Spleen (tissue), 11 donors: ENCODE measurements at regions not wholly inside any gene's neighbourhood (a gene's known extent, or its start where the extent isn't known, plus 50 kb on each side); places are given as distances from the start of the nearest gene placed in this dataset.

Source experiments
- DNase-seq: peaks from one replicate; pipeline ENCODE4 v3.0.0-alpha.2; 2020
- H3K27ac ChIP-seq, 8 donors: fragments of 200-600 bp; sonication (generic) in 7 of 8; 1 replicate in 4 of 8; 2 replicates in 4 of 8; pipeline versions ENCODE4 v1.5.0 to v1.8.0; 2016 to 2021; ENCODE audit warnings: inconsistent platforms in 4 of 8, mild to moderate bottlenecking in 4 of 8, moderate library complexity in 1 of 8
- H3K27me3 ChIP-seq, 7 donors: fragments of 200-600 bp; sonication (generic) in 6 of 7; replicated peaks in 1 of 7; 1 replicate in 4 of 7; 2 replicates in 3 of 7; pipeline versions ENCODE4 v1.5.0 to v1.8.0; 2016 to 2021; ENCODE audit warnings: inconsistent platforms in 3 of 7, mild to moderate bottlenecking in 1 of 7
- H3K36me3 ChIP-seq, 6 donors: fragments of 200-600 bp; sonication (generic) in 5 of 6; 1 replicate in 4 of 6; 2 replicates in 2 of 6; pipeline versions ENCODE4 v1.5.0 to v1.8.0; 2016 to 2021; ENCODE audit warnings: inconsistent platforms in 2 of 6
- H3K4me1 ChIP-seq, 6 donors: fragments of 200-600 bp; sonication (generic) in 5 of 6; 1 replicate in 3 of 6; 2 replicates in 3 of 6; pipeline versions ENCODE4 v1.5.0 to v1.8.0; 2016 to 2021; ENCODE audit warnings: inconsistent platforms in 3 of 6
- H3K4me3 ChIP-seq, 8 donors: fragments of 200-600 bp; sonication (generic) in 7 of 8; 1 replicate in 4 of 8; 2 replicates in 4 of 8; pipeline versions ENCODE4 v1.5.0 to v1.8.0; 2016 to 2021; ENCODE audit warnings: inconsistent platforms in 4 of 8, mild to moderate bottlenecking in 4 of 8, moderate library complexity in 2 of 8
- H3K9me3 ChIP-seq, 8 donors: fragments of 200-600 bp; sonication (generic) in 7 of 8; 1 replicate in 4 of 8; 2 replicates in 4 of 8; pipeline versions ENCODE4 v1.5.0 to v1.8.0; 2016 to 2021; ENCODE audit warnings: inconsistent platforms in 4 of 8
- POLR2A ChIP-seq, 3 donors: fragments of 450-650 bp; IDR thresholded peaks; one replicate each; pipeline ENCODE4 v1.5.1; 2017; ENCODE audit warnings: antibody characterized with exemption in 3 of 3, mild to moderate bottlenecking in 1 of 3
- POLR2AphosphoS5 ChIP-seq, 3 donors: sonication (generic); formaldehyde crosslinking; IDR thresholded peaks; one replicate each; pipeline ENCODE4 v1.5.1; 2017; ENCODE audit warnings: antibody characterized with exemption in 3 of 3
- WGBS, 5 donors: extraction: QIAGEN DNeasy Blood & Tissue Kit in 3 of 5; methylation state at CpG; one replicate each; pipeline versions ENCODE4 v1.1.5 to v1.1.7; 2013 to 2018; 5-methylcytosine and 5-hydroxymethylcytosine counted together
- intact Hi-C: fragments of 100-400 bp; cut with DNase I; formaldehyde crosslinking; loops from one replicate; pipeline ENCODE4 v1.15.0; 2023; ENCODE audit warnings: low total_unique reads
- TF ChIP-seq, protein P1 (sequence below), 11 experiments: fragments of 200-600 bp in 7 of 11; fragments of 450-650 bp in 4 of 11; sonication (generic) in 4 of 11; IDR thresholded peaks in 8 of 11; conservative IDR thresholded peaks in 3 of 11; 1 replicate in 7 of 11; 2 replicates in 4 of 11; pipeline versions ENCODE4 v1.4.0 to v1.8.0; 2016 to 2021; ENCODE audit warnings: antibody characterized with exemption in 11 of 11, inconsistent platforms in 4 of 11, mild to moderate bottlenecking in 1 of 11
- donor health status: healthy with polysubstance abuse.
- donor health status: DM: no; HTN: no; CAD: no; lungs with moderate emphysema.
- donor health status: DM: no; HTN: no; CAD: no.
- donor health status: Bipolar disorder and iron deficiency.
- donor health status: healthy.
- donor health status: DM: no; HTN: no; CAD: no.
- donor health status: DM: yes; HTN: yes; CAD: no.

- H3K27me3 ChIP-seq: no peaks in the 10 kb centered on the region
- H3K4me3 ChIP-seq: no peak overlapping the region
- no peak for DNase-seq
- H3K9me3 ChIP-seq: peaks cover 0 to 59% (median 45%) of the 10 kb centered on the region in 8 donors
- 91 to 98% (median 97%) methylated on average over 1 of the region's 1 CpG for WGBS, 5 donors
- intact Hi-C loops: no loop called here
- H3K27ac ChIP-seq: no peak overlapping the region
- no peaks in the 10 kb centered on the region for H3K4me1 ChIP-seq
- H3K36me3 ChIP-seq: no peaks in the 10 kb centered on the region
- no peak for TF ChIP-seq POLR2A (IDR thresholded peaks at IDR 0.05)
- TF ChIP-seq POLR2AphosphoS5 (IDR thresholded peaks at IDR 0.05): no peak
- TF ChIP-seq, protein P1, sequence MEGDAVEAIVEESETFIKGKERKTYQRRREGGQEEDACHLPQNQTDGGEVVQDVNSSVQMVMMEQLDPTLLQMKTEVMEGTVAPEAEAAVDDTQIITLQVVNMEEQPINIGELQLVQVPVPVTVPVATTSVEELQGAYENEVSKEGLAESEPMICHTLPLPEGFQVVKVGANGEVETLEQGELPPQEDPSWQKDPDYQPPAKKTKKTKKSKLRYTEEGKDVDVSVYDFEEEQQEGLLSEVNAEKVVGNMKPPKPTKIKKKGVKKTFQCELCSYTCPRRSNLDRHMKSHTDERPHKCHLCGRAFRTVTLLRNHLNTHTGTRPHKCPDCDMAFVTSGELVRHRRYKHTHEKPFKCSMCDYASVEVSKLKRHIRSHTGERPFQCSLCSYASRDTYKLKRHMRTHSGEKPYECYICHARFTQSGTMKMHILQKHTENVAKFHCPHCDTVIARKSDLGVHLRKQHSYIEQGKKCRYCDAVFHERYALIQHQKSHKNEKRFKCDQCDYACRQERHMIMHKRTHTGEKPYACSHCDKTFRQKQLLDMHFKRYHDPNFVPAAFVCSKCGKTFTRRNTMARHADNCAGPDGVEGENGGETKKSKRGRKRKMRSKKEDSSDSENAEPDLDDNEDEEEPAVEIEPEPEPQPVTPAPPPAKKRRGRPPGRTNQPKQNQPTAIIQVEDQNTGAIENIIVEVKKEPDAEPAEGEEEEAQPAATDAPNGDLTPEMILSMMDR (IDR thresholded peaks at IDR 0.05 in 8 of 11, conservative IDR thresholded peaks at IDR 0.05 in 3 of 11): no peak
These were observed 315.8 kb upstream of the LRRC4C start for GRCh38 chr11:41775296-41775695.

- H3K27ac ChIP-seq: no peak overlapping the region
- intact Hi-C loops: no loop called here
- no peak for DNase-seq
- no peaks in the 10 kb centered on the region for H3K4me1 ChIP-seq
- no peaks in the 10 kb centered on the region for H3K27me3 ChIP-seq
- no peaks in the 10 kb centered on the region for H3K36me3 ChIP-seq
- TF ChIP-seq, protein P1 (IDR thresholded peaks at IDR 0.05 in 8 of 11, conservative IDR thresholded peaks at IDR 0.05 in 3 of 11): no peak
- no peak for TF ChIP-seq POLR2A (IDR thresholded peaks at IDR 0.05)
- H3K4me3 ChIP-seq: no peak overlapping the region
- WGBS, 5 donors: 64 to 96% (median 73%) methylated on average over 1 of the region's 1 CpG
- H3K9me3 ChIP-seq: peaks cover 0 to 26% (median 15%) of the 10 kb centered on the region in 8 donors
These were observed 320.0 kb upstream of the LRRC4C start for GRCh38 chr11:41779401-41779960.

DNA sequence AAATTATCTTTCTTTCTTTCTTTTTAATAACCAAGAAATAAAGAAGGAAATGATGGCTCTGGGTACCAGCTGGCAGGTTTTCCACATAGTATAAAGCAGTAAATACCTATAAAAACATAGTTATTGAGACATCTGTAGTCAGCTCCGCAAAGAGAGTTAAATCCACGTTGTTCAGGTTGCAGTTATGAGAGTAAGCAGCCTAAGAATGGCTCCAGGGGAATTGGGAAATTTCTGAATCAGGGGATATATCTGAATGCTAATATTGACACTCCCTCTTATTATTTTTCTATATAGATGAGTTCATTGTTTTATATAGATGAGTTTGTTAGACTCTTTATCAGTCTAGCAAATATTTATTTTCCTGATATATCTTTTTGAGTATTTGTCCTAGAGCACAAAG lies 322.0 kb upstream of the LRRC4C start:
- H3K4me3 ChIP-seq: no peak overlapping the region
- TF ChIP-seq POLR2AphosphoS5 (IDR thresholded peaks at IDR 0.05): no peak
- TF ChIP-seq, protein P1 (IDR thresholded peaks at IDR 0.05 in 8 of 11, conservative IDR thresholded peaks at IDR 0.05 in 3 of 11): no peak
- TF ChIP-seq POLR2A (IDR thresholded peaks at IDR 0.05): no peak
- H3K36me3 ChIP-seq: no peaks in the 10 kb centered on the region
- H3K4me1 ChIP-seq: no peaks in the 10 kb centered on the region
- H3K9me3 ChIP-seq: peaks cover 0 to 12% (median 4%) of the 10 kb centered on the region in 8 donors
- no peak overlapping the region for H3K27ac ChIP-seq
- no peaks in the 10 kb centered on the region for H3K27me3 ChIP-seq
- intact Hi-C loops: no loop called here
- 67 to 75% (median 72%) methylated on average over 2 of the region's 2 CpGs for WGBS, 5 donors
- DNase-seq: no peak

DNA sequence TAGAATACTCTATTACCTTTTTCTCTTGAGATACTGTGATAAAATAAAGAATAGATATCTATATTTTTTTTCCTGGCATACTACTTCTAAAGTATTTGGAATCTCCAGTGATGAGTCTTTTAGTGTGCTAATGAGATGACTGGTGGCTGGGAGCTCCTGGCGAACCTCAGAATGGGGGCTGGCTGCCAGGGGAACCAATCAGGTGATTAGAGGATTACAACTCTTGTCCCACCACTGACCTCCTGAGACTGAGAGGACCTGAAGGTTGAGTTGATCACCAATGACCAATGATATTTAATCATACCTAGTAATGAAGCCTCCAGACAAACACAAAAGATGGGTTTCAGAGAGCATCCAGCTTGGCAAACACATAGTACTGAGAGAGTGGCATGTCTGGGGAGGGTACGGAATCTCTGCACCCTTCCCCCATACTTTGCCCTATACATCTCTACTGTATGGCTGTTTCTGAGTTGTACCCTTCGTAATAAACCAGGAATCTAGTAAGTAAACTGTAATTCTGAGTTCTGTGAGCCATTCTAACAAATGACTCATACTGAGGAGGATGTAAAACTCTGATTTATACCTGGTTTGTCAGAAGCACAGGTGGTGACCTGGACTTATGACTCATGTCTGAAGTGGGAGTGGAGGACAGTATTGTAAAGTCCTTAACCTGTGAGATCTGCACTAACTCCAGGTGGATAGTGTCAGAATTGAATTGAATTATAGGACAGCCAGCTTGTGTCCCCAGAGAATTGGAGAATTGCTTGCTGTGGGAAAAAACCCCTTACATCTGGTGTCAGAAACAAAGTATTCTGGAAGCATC lies 325.3 kb upstream of the LRRC4C start:
- 73 to 80% (median 77%) methylated on average over 3 of the region's 3 CpGs for WGBS, 5 donors
- intact Hi-C loops: no loop called here

More for the DNA sequence above, 325.3 kb upstream of the LRRC4C start:
- Histone ChIP-seq H3K9me3 (peaks cover 0 to 21% (median 11%) of the 10 kb centered on the region in 8 donors), H3K27me3 (no peaks in the 10 kb centered on the region), H3K36me3 (no peaks in the 10 kb centered on the region), H3K4me1 (no peaks in the 10 kb centered on the region), H3K4me3 (no peak overlapping the region), H3K27ac (no peak overlapping the region)
- no peak for DNase-seq
- TF ChIP-seq POLR2A (IDR thresholded peaks at IDR 0.05): no peak
- TF ChIP-seq, protein P1 (IDR thresholded peaks at IDR 0.05 in 8 of 11, conservative IDR thresholded peaks at IDR 0.05 in 3 of 11): no peak
- no peak for TF ChIP-seq POLR2AphosphoS5 (IDR thresholded peaks at IDR 0.05)
